ENCODE measurements at regions not wholly inside any gene's neighbourhood (a gene's known extent, or its start where the extent isn't known, plus 50 kb on each side); places are given as distances from the start of the nearest gene placed in this dataset.

GRCh38 chr14:49405291-49405690 is 180.9 kb downstream of the RPS29 start:
- Mint-ChIP-seq H3K4me3 (no peak overlapping the region), H3K27ac (no peak overlapping the region), H3K9me3 (no peaks in the 10 kb centered on the region), H3K36me3 (no peaks in the 10 kb centered on the region), H3K4me1 (no peaks in the 10 kb centered on the region), H3K27me3 (ENCODE audit: low read depth in 3 of 3) (peaks cover 0 to 3% (median 2%) of the 10 kb centered on the region in 3 donors)
- no peak for DNase-seq

- no peak overlapping the region for H3K4me3 Mint-ChIP-seq
- no peak for DNase-seq
- H3K36me3 Mint-ChIP-seq: no peaks in the 10 kb centered on the region
- H3K27me3 Mint-ChIP-seq (ENCODE audit: low read depth in 3 of 3): peaks cover 2 to 5% (median 3%) of the 10 kb centered on the region in 3 donors
- H3K27ac Mint-ChIP-seq: no peak overlapping the region
- peaks cover 0 to 3% (median 0%) of the 10 kb centered on the region in 6 donors for H3K9me3 Mint-ChIP-seq
- no peaks in the 10 kb centered on the region for H3K4me1 Mint-ChIP-seq
Observed at GRCh38 chr14:49401373-49401772, 184.8 kb downstream of the RPS29 start.

GRCh38 chr14:49396801-49397200 is 189.4 kb downstream of the RPS29 start:
- H3K4me3 Mint-ChIP-seq: no peak overlapping the region

GRCh38 chr14:49381778-49382177 is 204.4 kb downstream of the RPS29 start:
- peaks cover 6 to 11% (median 7%) of the 10 kb centered on the region in 3 donors for H3K27me3 Mint-ChIP-seq (ENCODE audit: low read depth in 3 of 3)
- no peak for DNase-seq
- H3K4me3 Mint-ChIP-seq: no peak overlapping the region
- no peaks in the 10 kb centered on the region for H3K36me3 Mint-ChIP-seq
- H3K4me1 Mint-ChIP-seq: no peaks in the 10 kb centered on the region
- H3K27ac Mint-ChIP-seq: no peak overlapping the region
- peaks cover 0 to 18% (median 13%) of the 10 kb centered on the region in 6 donors for H3K9me3 Mint-ChIP-seq

More at GRCh38 chr14:49396801-49397200, 189.4 kb downstream of the RPS29 start:
- Mint-ChIP-seq H3K4me1 (no peaks in the 10 kb centered on the region), H3K36me3 (no peaks in the 10 kb centered on the region), H3K9me3 (peaks cover 0 to 9% (median 2%) of the 10 kb centered on the region in 6 donors), H3K27ac (no peak overlapping the region), H3K27me3 (ENCODE audit: low read depth in 3 of 3) (peaks cover 0 to 9% (median 2%) of the 10 kb centered on the region in 3 donors)
- DNase-seq: no peak

GRCh38 chr14:49367696-49368095 is 218.5 kb downstream of the RPS29 start:
- no peak for DNase-seq
- peaks cover 0 to 4% (median 0%) of the 10 kb centered on the region in 6 donors for H3K9me3 Mint-ChIP-seq
- H3K4me1 Mint-ChIP-seq: no peaks in the 10 kb centered on the region

GRCh38 chr14:49366416-49366815 is 219.8 kb downstream of the RPS29 start:
- H3K27ac Mint-ChIP-seq: no peak overlapping the region
- no peak for DNase-seq
- H3K4me3 Mint-ChIP-seq: no peak overlapping the region
- no peaks in the 10 kb centered on the region for H3K4me1 Mint-ChIP-seq
- no peaks in the 10 kb centered on the region for H3K36me3 Mint-ChIP-seq
- H3K27me3 Mint-ChIP-seq (ENCODE audit: low read depth in 3 of 3): peaks cover 0 to 2% (median 0%) of the 10 kb centered on the region in 3 donors
- H3K9me3 Mint-ChIP-seq: peaks cover 0 to 6% (median 2%) of the 10 kb centered on the region in 6 donors

More at GRCh38 chr14:49367696-49368095, 218.5 kb downstream of the RPS29 start:
- peaks cover 0 to 3% (median 2%) of the 10 kb centered on the region in 3 donors for H3K27me3 Mint-ChIP-seq (ENCODE audit: low read depth in 3 of 3)
- H3K36me3 Mint-ChIP-seq: no peaks in the 10 kb centered on the region
- no peak overlapping the region for H3K4me3 Mint-ChIP-seq
- no peak overlapping the region for H3K27ac Mint-ChIP-seq

- H3K27me3 Mint-ChIP-seq (ENCODE audit: low read depth in 3 of 3): peaks cover 0 to 2% (median 2%) of the 10 kb centered on the region in 3 donors
- DNase-seq: no peak
- no peaks in the 10 kb centered on the region for H3K36me3 Mint-ChIP-seq
- H3K9me3 Mint-ChIP-seq: peaks cover 0 to 15% (median 5%) of the 10 kb centered on the region in 6 donors
- no peaks in the 10 kb centered on the region for H3K4me1 Mint-ChIP-seq
- no peak overlapping the region for H3K27ac Mint-ChIP-seq
- H3K4me3 Mint-ChIP-seq: no peak overlapping the region
Observed at GRCh38 chr14:49364752-49365117, 221.4 kb downstream of the RPS29 start.

GRCh38 chr14:49363821-49364751 is 222.1 kb downstream of the RPS29 start:
- peaks cover 0 to 4% (median 0%) of the 10 kb centered on the region in 3 donors for H3K36me3 Mint-ChIP-seq
- no peaks in the 10 kb centered on the region for H3K4me1 Mint-ChIP-seq
- no peak overlapping the region for H3K4me3 Mint-ChIP-seq
- peaks cover 1 to 15% (median 6%) of the 10 kb centered on the region in 6 donors for H3K9me3 Mint-ChIP-seq
- no peak for DNase-seq
- peaks cover 0 to 2% (median 2%) of the 10 kb centered on the region in 3 donors for H3K27me3 Mint-ChIP-seq (ENCODE audit: low read depth in 3 of 3)
- no peak overlapping the region for H3K27ac Mint-ChIP-seq

GRCh38 chr14:49362916-49363315 is 223.3 kb downstream of the RPS29 start:
- Mint-ChIP-seq H3K4me3 (no peak overlapping the region), H3K4me1 (no peaks in the 10 kb centered on the region), H3K27me3 (ENCODE audit: low read depth in 3 of 3) (peaks cover 1 to 5% (median 2%) of the 10 kb centered on the region in 3 donors), H3K27ac (no peak overlapping the region), H3K36me3 (peaks cover 0 to 4% (median 0%) of the 10 kb centered on the region in 3 donors), H3K9me3 (peaks cover 2 to 15% (median 6%) of the 10 kb centered on the region in 6 donors)
- no peak for DNase-seq

GRCh38 chr14:49339130-49339529 is 247.1 kb downstream of the RPS29 start:
- Mint-ChIP-seq H3K9me3 (peaks cover 0 to 17% (median 2%) of the 10 kb centered on the region in 6 donors), H3K4me3 (no peak overlapping the region), H3K36me3 (no peaks in the 10 kb centered on the region), H3K4me1 (no peaks in the 10 kb centered on the region), H3K27me3 (ENCODE audit: low read depth in 3 of 3) (peaks cover 0 to 3% (median 0%) of the 10 kb centered on the region in 3 donors), H3K27ac (no peak overlapping the region)
- no peak for DNase-seq

- no peaks in the 10 kb centered on the region for H3K4me1 Mint-ChIP-seq
- peaks cover 0 to 2% (median 2%) of the 10 kb centered on the region in 3 donors for H3K27me3 Mint-ChIP-seq (ENCODE audit: low read depth in 3 of 3)
- no peak overlapping the region for H3K27ac Mint-ChIP-seq
- H3K9me3 Mint-ChIP-seq: peaks cover 0 to 2% (median under 1%) of the 10 kb centered on the region in 6 donors
- H3K4me3 Mint-ChIP-seq: no peak overlapping the region
- H3K36me3 Mint-ChIP-seq: no peaks in the 10 kb centered on the region
- no peak for DNase-seq
Observed at GRCh38 chr14:49319810-49320209, 266.4 kb downstream of the RPS29 start.

GRCh38 chr14:49315570-49315969 is 270.6 kb downstream of the RPS29 start:
- Mint-ChIP-seq H3K4me1 (no peaks in the 10 kb centered on the region), H3K27me3 (ENCODE audit: low read depth in 3 of 3) (peaks cover 0 to 5% (median 2%) of the 10 kb centered on the region in 3 donors), H3K36me3 (no peaks in the 10 kb centered on the region), H3K27ac (no peak overlapping the region), H3K4me3 (no peak overlapping the region), H3K9me3 (peaks cover 0 to 2% (median 0%) of the 10 kb centered on the region in 6 donors)
- DNase-seq: no peak

- DNase-seq: no peak
- Mint-ChIP-seq H3K27ac (no peak overlapping the region), H3K27me3 (ENCODE audit: low read depth in 3 of 3) (peaks cover 0 to 3% (median 2%) of the 10 kb centered on the region in 3 donors), H3K4me3 (no peak overlapping the region), H3K36me3 (no peaks in the 10 kb centered on the region), H3K4me1 (no peaks in the 10 kb centered on the region), H3K9me3 (peaks cover 0 to 3% (median 0%) of the 10 kb centered on the region in 6 donors)
Observed at GRCh38 chr14:49314737-49315136, 271.4 kb downstream of the RPS29 start.

GRCh38 chr14:49313108-49313507 is 273.1 kb downstream of the RPS29 start:
- no peak for DNase-seq
- Mint-ChIP-seq H3K36me3 (no peaks in the 10 kb centered on the region), H3K27me3 (ENCODE audit: low read depth in 3 of 3) (peaks cover 2 to 4% (median 3%) of the 10 kb centered on the region in 3 donors), H3K4me1 (no peaks in the 10 kb centered on the region), H3K4me3 (no peak overlapping the region), H3K27ac (no peak overlapping the region), H3K9me3 (peaks cover 0 to 3% (median 0%) of the 10 kb centered on the region in 6 donors)
